Progenitor cell of endocrine pancreas (in vitro differentiated cells): ENCODE measurements at regions not wholly inside any gene's neighbourhood (a gene's known extent, or its start where the extent isn't known, plus 50 kb on each side); places are given as distances from the start of the nearest gene placed in this dataset.
"Not testable (repeated sequence)": the region's sequence is repeated elsewhere in the genome, so short reads cannot be mapped to it uniquely, and the experiment has no call there.

Experiments used
- DNase-seq: peaks from one replicate; pipeline ENCODE4 v3.0.0; 2021; ENCODE audit warnings: low spot score; ENCODE audit not compliant: unreplicated experiment
- H3K27ac Mint-ChIP-seq: 2 replicates; pipeline ENCODE4 v1.8.0; 2021; ENCODE audit warnings: mild to moderate bottlenecking, moderate library complexity, mixed read lengths
- H3K27me3 Mint-ChIP-seq: 2 replicates; pipeline ENCODE4 v1.8.0; 2021; ENCODE audit warnings: mixed read lengths
- H3K36me3 Mint-ChIP-seq: 2 replicates; pipeline ENCODE4 v1.8.0; 2022; ENCODE audit warnings: mixed read lengths; ENCODE audit not compliant: insufficient read depth
- H3K4me1 Mint-ChIP-seq: 2 replicates; pipeline ENCODE4 v1.8.0; 2021; ENCODE audit warnings: low read depth, mixed read lengths
- H3K4me3 Mint-ChIP-seq: 2 replicates; pipeline ENCODE4 v1.8.0; 2021; ENCODE audit warnings: low read depth, mild to moderate bottlenecking, moderate library complexity, mixed read lengths
- H3K9me3 Mint-ChIP-seq: 2 replicates; pipeline ENCODE4 v1.8.0; 2021; ENCODE audit warnings: low read depth, mixed read lengths

GRCh38 chr4:118442115-118442837 lies 89.5 kb upstream of the PRSS12 start:
- not testable (repeated sequence) for H3K36me3 Mint-ChIP-seq, H3K4me1 Mint-ChIP-seq, H3K9me3 Mint-ChIP-seq, DNase-seq, H3K27ac Mint-ChIP-seq, H3K27me3 Mint-ChIP-seq, H3K4me3 Mint-ChIP-seq

GRCh38 chr4:118447397-118447796 lies 94.6 kb upstream of the PRSS12 start:
- H3K36me3 Mint-ChIP-seq, H3K4me3 Mint-ChIP-seq, H3K27me3 Mint-ChIP-seq, H3K9me3 Mint-ChIP-seq, DNase-seq, H3K27ac Mint-ChIP-seq, H3K4me1 Mint-ChIP-seq: not testable (repeated sequence)

- H3K4me3 Mint-ChIP-seq, H3K4me1 Mint-ChIP-seq, H3K9me3 Mint-ChIP-seq, H3K36me3 Mint-ChIP-seq, DNase-seq, H3K27ac Mint-ChIP-seq, H3K27me3 Mint-ChIP-seq: not testable (repeated sequence)
Measured at GRCh38 chr4:118454857-118455256, 102.1 kb upstream of the PRSS12 start.

- not testable (repeated sequence) for H3K27me3 Mint-ChIP-seq, H3K4me1 Mint-ChIP-seq, H3K4me3 Mint-ChIP-seq, H3K36me3 Mint-ChIP-seq, H3K27ac Mint-ChIP-seq, DNase-seq, H3K9me3 Mint-ChIP-seq
Measured at GRCh38 chr4:118461435-118461834, 108.6 kb upstream of the PRSS12 start.

GRCh38 chr4:118465831-118466230 lies 113.0 kb upstream of the PRSS12 start:
- not testable (repeated sequence) for H3K4me3 Mint-ChIP-seq, H3K36me3 Mint-ChIP-seq, H3K9me3 Mint-ChIP-seq, H3K27me3 Mint-ChIP-seq, DNase-seq, H3K4me1 Mint-ChIP-seq, H3K27ac Mint-ChIP-seq

- not testable (repeated sequence) for H3K36me3 Mint-ChIP-seq, H3K9me3 Mint-ChIP-seq, H3K4me3 Mint-ChIP-seq, H3K4me1 Mint-ChIP-seq, H3K27ac Mint-ChIP-seq, H3K27me3 Mint-ChIP-seq, DNase-seq
Measured at GRCh38 chr4:118474001-118474626, 121.3 kb upstream of the PRSS12 start.

- H3K4me1 Mint-ChIP-seq, H3K4me3 Mint-ChIP-seq, H3K27ac Mint-ChIP-seq, H3K27me3 Mint-ChIP-seq, H3K36me3 Mint-ChIP-seq, H3K9me3 Mint-ChIP-seq, DNase-seq: not testable (repeated sequence)
Measured at GRCh38 chr4:118474771-118475170, 122.0 kb upstream of the PRSS12 start.

GRCh38 chr4:118475901-118476300 lies 123.1 kb upstream of the PRSS12 start:
- not testable (repeated sequence) for H3K4me1 Mint-ChIP-seq, H3K9me3 Mint-ChIP-seq, H3K27me3 Mint-ChIP-seq, H3K4me3 Mint-ChIP-seq, DNase-seq, H3K36me3 Mint-ChIP-seq, H3K27ac Mint-ChIP-seq

GRCh38 chr4:118477826-118478225 lies 125.0 kb upstream of the PRSS12 start:
- H3K9me3 Mint-ChIP-seq, H3K36me3 Mint-ChIP-seq, H3K27me3 Mint-ChIP-seq, H3K4me1 Mint-ChIP-seq, H3K27ac Mint-ChIP-seq, DNase-seq, H3K4me3 Mint-ChIP-seq: not testable (repeated sequence)

GRCh38 chr4:118485801-118486314 lies 133.1 kb upstream of the PRSS12 start:
- H3K27ac Mint-ChIP-seq, DNase-seq, H3K36me3 Mint-ChIP-seq, H3K4me3 Mint-ChIP-seq, H3K9me3 Mint-ChIP-seq, H3K27me3 Mint-ChIP-seq, H3K4me1 Mint-ChIP-seq: not testable (repeated sequence)

- DNase-seq, H3K36me3 Mint-ChIP-seq, H3K9me3 Mint-ChIP-seq, H3K27me3 Mint-ChIP-seq, H3K4me1 Mint-ChIP-seq, H3K27ac Mint-ChIP-seq, H3K4me3 Mint-ChIP-seq: not testable (repeated sequence)
Measured at GRCh38 chr4:118492963-118493362, 140.2 kb upstream of the PRSS12 start.

- H3K4me3 Mint-ChIP-seq, H3K36me3 Mint-ChIP-seq, DNase-seq, H3K27me3 Mint-ChIP-seq, H3K9me3 Mint-ChIP-seq, H3K27ac Mint-ChIP-seq, H3K4me1 Mint-ChIP-seq: not testable (repeated sequence)
Measured at GRCh38 chr4:118494437-118494836, 141.6 kb upstream of the PRSS12 start.

GRCh38 chr4:118502967-118503366 lies 150.2 kb upstream of the PRSS12 start:
- H3K36me3 Mint-ChIP-seq, DNase-seq, H3K4me3 Mint-ChIP-seq, H3K9me3 Mint-ChIP-seq, H3K27me3 Mint-ChIP-seq, H3K27ac Mint-ChIP-seq, H3K4me1 Mint-ChIP-seq: not testable (repeated sequence)
